PC-3 (cell line): ENCODE measurements at regions not wholly inside any gene's neighbourhood (a gene's known extent, or its start where the extent isn't known, plus 50 kb on each side); places are given as distances from the start of the nearest gene placed in this dataset.
"Not testable (repeated sequence)": the region's sequence is repeated elsewhere in the genome, so short reads cannot be mapped to it uniquely, and the experiment has no call there.

Experiments used
- ATAC-seq: fragments of 200-7000 bp; cut with Tn5 transposase; 2 replicates; pipeline ENCODE4 v1.9.1; 2020; ENCODE audit warnings: mild to moderate bottlenecking, moderate library complexity
- BruUV-seq: library from RNA; stranded (reverse); fragments of 400-500 nt; replicated peaks from 2 replicates; lab custom pipeline; 2021; lab: Mats Ljungman, UMichigan
- CTCF ChIA-PET: fragments of 300-600 bp; sonication (Branson Sonifier 250); formaldehyde crosslinking; loops from one replicate; lab custom pipeline; 2022; ENCODE audit warnings: antibody characterized with exemption; lab: Charles Lee
- POLR2A ChIA-PET: fragments of 300-600 bp; sonication (Branson Sonifier 250); formaldehyde crosslinking; loops from one replicate; lab custom pipeline; 2022; ENCODE audit warnings: antibody characterized with exemption; ENCODE audit not compliant: unreplicated experiment; lab: Charles Lee
- DNase-seq: peaks from one replicate; pipeline ENCODE4 v3.0.0-alpha.2; 2015
- H2AFZ ChIP-seq: fragments of 300-600 bp; sonication (generic); 2 replicates; pipeline ENCODE4 v1.6.0; 2016; ENCODE audit warnings: antibody characterized with exemption, low read length
- H3F3A ChIP-seq: fragments of 300-600 bp; sonication (generic); one replicate; pipeline ENCODE4 v1.6.0; 2017; ENCODE audit warnings: antibody characterized with exemption, low read length, control low read depth, mild to moderate bottlenecking; ENCODE audit not compliant: unreplicated experiment
- H3K27ac ChIP-seq: fragments of 300-600 bp; sonication (generic); 2 replicates; pipeline ENCODE4 v1.5.1; 2016; ENCODE audit warnings: mild to moderate bottlenecking, low read length
- H3K27me3 ChIP-seq: fragments of 300-600 bp; sonication (generic); 2 replicates; pipeline ENCODE4 v1.6.1; 2016; ENCODE audit warnings: low read length, mixed read lengths
- H3K36me3 ChIP-seq: fragments of 300-600 bp; sonication (generic); 2 replicates; pipeline ENCODE4 v1.6.1; 2016; ENCODE audit warnings: low read depth, mixed run types, low read length, mixed read lengths
- H3K4me1 ChIP-seq: fragments of 300-600 bp; sonication (generic); 2 replicates; pipeline ENCODE4 v1.5.1; 2016; ENCODE audit warnings: low read length; ENCODE audit not compliant: insufficient read depth
- H3K4me2 ChIP-seq: fragments of 300-600 bp; sonication (generic); 2 replicates; pipeline ENCODE4 v1.6.0; 2016; ENCODE audit warnings: low read length
- H3K4me3 ChIP-seq: fragments of 300-600 bp; sonication (generic); 2 replicates; pipeline ENCODE4 v1.5.1; 2016; ENCODE audit warnings: mild to moderate bottlenecking, low read length, mixed read lengths
- H3K79me2 ChIP-seq: fragments of 300-600 bp; sonication (generic); 2 replicates; pipeline ENCODE4 v1.6.1; 2017; ENCODE audit warnings: low read length, mixed read lengths
- H3K9ac ChIP-seq: fragments of 300-600 bp; sonication (generic); 2 replicates; pipeline ENCODE4 v1.6.0; 2016; ENCODE audit warnings: mild to moderate bottlenecking, low read length
- H3K9me2 ChIP-seq: fragments of 300-600 bp; sonication (generic); replicated peaks from 2 replicates; pipeline ENCODE4 v1.6.1; 2016; ENCODE audit warnings: mixed run types, low read length, mixed read lengths
- H3K9me3 ChIP-seq: fragments of 300-600 bp; sonication (generic); 2 replicates; pipeline ENCODE4 v1.6.1; 2016; ENCODE audit warnings: low read length, mixed read lengths
- H4K20me1 ChIP-seq: fragments of 300-600 bp; sonication (generic); 2 replicates; pipeline ENCODE4 v1.6.1; 2016; ENCODE audit warnings: low read length, mixed read lengths
- EZH2 ChIP-seq: fragments of 300-600 bp; sonication (generic); IDR thresholded peaks from one replicate; pipeline ENCODE4 v1.6.1; 2017; ENCODE audit warnings: antibody characterized with exemption, mild to moderate bottlenecking, low read length; ENCODE audit not compliant: unreplicated experiment
- EZH2phosphoT487 ChIP-seq: fragments of 300-600 bp; sonication (generic); IDR thresholded peaks from 2 replicates; pipeline ENCODE4 v1.6.1; 2018; ENCODE audit warnings: mild to moderate bottlenecking, antibody characterized with exemption, low read length, borderline replicate concordance
- intact Hi-C: fragments of 100-400 bp; cut with micrococcal nuclease; formaldehyde crosslinking; loops from 2 replicates; pipeline ENCODE4 v1.9.0; 2023
- TF ChIP-seq, protein P1 (sequence below): fragments of 300-600 bp; sonication (generic); conservative IDR thresholded peaks from 2 replicates; pipeline ENCODE4 v1.5.1; 2017; ENCODE audit warnings: antibody characterized with exemption, low read depth, mild to moderate bottlenecking, low read length

DNA sequence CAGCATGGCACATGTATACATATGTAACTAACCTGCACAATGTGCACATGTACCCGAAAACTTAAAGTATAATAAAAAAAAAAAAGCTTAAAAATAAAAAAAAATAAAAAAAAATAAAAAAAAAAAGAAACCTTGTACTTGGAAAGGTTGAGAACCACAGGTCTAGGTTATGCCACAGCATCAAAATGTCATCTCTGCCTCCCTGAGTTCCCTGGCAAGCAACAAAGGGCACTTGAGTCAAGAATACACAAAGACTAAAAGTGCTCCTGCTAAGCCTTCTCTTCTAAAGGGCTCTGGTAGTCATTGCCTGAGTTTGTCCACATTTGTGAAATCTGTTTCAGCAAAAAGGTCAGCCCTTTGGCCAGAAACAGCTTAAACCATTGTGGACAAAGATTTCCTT, 395.8 kb upstream of the CCDC54 start:
- H3K9ac ChIP-seq = no peak overlapping the region
- no peak for TF ChIP-seq EZH2
- TF ChIP-seq EZH2phosphoT487 = no peak
- TF ChIP-seq, protein P1, sequence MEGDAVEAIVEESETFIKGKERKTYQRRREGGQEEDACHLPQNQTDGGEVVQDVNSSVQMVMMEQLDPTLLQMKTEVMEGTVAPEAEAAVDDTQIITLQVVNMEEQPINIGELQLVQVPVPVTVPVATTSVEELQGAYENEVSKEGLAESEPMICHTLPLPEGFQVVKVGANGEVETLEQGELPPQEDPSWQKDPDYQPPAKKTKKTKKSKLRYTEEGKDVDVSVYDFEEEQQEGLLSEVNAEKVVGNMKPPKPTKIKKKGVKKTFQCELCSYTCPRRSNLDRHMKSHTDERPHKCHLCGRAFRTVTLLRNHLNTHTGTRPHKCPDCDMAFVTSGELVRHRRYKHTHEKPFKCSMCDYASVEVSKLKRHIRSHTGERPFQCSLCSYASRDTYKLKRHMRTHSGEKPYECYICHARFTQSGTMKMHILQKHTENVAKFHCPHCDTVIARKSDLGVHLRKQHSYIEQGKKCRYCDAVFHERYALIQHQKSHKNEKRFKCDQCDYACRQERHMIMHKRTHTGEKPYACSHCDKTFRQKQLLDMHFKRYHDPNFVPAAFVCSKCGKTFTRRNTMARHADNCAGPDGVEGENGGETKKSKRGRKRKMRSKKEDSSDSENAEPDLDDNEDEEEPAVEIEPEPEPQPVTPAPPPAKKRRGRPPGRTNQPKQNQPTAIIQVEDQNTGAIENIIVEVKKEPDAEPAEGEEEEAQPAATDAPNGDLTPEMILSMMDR = no peak
- no peaks in the 10 kb centered on the region for H4K20me1 ChIP-seq
- H3K27ac ChIP-seq = no peak overlapping the region
- DNase-seq = no peak
- no peaks in the 10 kb centered on the region for H3K4me1 ChIP-seq
- POLR2A ChIA-PET = no interaction called here
- no peaks in the 10 kb centered on the region for H3F3A ChIP-seq
- ATAC-seq = no peak
- no peaks in the 10 kb centered on the region for H3K36me3 ChIP-seq
- H3K9me3 ChIP-seq = no peaks in the 10 kb centered on the region
- no peaks in the 10 kb centered on the region for H3K27me3 ChIP-seq
- H3K9me2 ChIP-seq = no peaks in the 10 kb centered on the region
- CTCF ChIA-PET = no interaction called here
- no peak overlapping the region for H2AFZ ChIP-seq
- no peak overlapping the region for H3K4me3 ChIP-seq
- no TSS peak for BruUV-seq
- no peaks in the 10 kb centered on the region for H3K79me2 ChIP-seq
- no peak overlapping the region for H3K4me2 ChIP-seq
- intact Hi-C loops = no loop called here

DNA sequence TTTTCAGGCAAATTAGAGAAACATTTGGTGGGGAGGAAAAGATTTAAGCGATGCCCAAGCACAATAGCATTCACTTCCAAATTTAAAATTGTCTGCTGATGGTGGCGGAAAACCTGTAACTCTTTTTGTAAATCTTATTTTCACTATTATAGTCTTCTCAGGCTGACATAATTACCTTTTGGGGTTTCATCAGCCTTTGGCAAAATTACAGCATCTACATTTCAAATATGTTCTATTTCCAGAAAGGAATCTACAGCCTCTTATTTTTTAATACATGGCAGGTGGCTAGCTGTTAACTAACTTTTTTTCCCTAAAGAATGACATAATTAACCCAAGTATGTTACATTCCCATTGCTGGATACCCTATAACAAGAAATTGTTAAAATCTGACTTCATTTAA, 391.5 kb upstream of the CCDC54 start:
- Histone ChIP-seq H3K9ac (no peak overlapping the region), H2AFZ (no peak overlapping the region), H3K4me1 (no peaks in the 10 kb centered on the region), H3K27ac (no peak overlapping the region), H3K4me2 (no peak overlapping the region), H3K79me2 (no peaks in the 10 kb centered on the region), H3K4me3 (no peak overlapping the region), H3K9me2 (no peaks in the 10 kb centered on the region), H4K20me1 (no peaks in the 10 kb centered on the region), H3K36me3 (no peaks in the 10 kb centered on the region), H3F3A (no peaks in the 10 kb centered on the region), H3K9me3 (no peaks in the 10 kb centered on the region), H3K27me3 (no peaks in the 10 kb centered on the region)
- intact Hi-C loops = no loop called here
- TF ChIP-seq EZH2 = no peak
- TF ChIP-seq, protein P1 = no peak
- TF ChIP-seq EZH2phosphoT487 = no peak
- ATAC-seq (no peak), DNase-seq (no peak)
- POLR2A ChIA-PET = no interaction called here
- BruUV-seq = no TSS peak
- CTCF ChIA-PET = no interaction called here

DNA sequence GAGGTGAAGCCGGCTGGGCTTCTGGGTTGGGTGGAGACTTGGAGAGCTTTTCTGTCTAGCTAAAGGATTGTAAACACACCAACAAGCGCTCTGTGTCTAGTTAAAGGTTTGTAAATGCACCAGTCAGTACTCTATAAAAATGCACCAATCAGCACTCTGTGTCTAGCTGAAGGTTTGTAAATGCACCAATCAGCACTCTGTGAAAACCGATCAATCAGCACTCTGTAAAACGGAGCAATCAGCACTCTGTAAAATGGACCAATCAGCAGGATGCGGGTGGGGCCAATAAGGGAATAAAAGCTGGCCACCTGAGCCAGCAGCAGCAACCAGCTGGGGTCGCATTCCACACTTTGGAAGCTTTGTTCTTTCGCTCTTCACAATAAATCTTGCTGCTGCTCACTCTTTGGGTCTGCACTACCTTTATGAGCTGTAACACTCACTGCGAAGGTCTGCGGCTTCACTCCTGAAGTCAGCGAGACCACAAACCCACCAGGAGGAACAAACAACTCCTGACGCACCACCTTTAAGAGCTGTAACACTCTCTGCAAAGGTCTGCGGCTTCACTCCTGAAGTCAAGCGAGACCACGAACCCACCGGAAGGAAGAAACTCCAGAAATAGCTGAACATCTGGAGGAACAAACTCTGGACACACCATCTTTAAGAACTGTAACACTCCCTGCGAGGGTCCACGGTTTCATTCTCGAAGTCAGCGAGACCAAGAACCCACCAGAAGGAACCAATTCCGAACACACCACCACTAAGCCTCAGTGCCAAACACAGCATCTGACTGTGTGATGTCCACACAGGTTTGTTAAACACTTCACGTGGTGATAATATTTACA, 378.2 kb upstream of the CCDC54 start:
- POLR2A ChIA-PET, H3K27me3 ChIP-seq, H3K4me1 ChIP-seq, H3K27ac ChIP-seq, H3K9ac ChIP-seq, H3K36me3 ChIP-seq, DNase-seq, H3K4me3 ChIP-seq, intact Hi-C loops, H4K20me1 ChIP-seq, H3K4me2 ChIP-seq, H3K79me2 ChIP-seq, H3K9me2 ChIP-seq, H3K9me3 ChIP-seq, H3F3A ChIP-seq, BruUV-seq, ATAC-seq, H2AFZ ChIP-seq: not testable (repeated sequence)
- CTCF ChIA-PET = interaction anchor here (0.6 kb wide), 1 partner anchor 705 kb away, joined by 3 read pairs; no protein-coding TSS in a partner anchor
